GM18868 (cell line): ENCODE measurements at regions not wholly inside any gene's neighbourhood (a gene's known extent, or its start where the extent isn't known, plus 50 kb on each side); places are given as distances from the start of the nearest gene placed in this dataset.
"Not testable (repeated sequence)": the region's sequence is repeated elsewhere in the genome, so short reads cannot be mapped to it uniquely, and the experiment has no call there.

Experiments
- ATAC-seq: cut with Tn5 transposase; IDR thresholded peaks from one replicate; pipeline ENCODE4 v1.9.1; 2021; ENCODE audit warnings: mild to moderate bottlenecking, moderate library complexity; ENCODE audit not compliant: unreplicated experiment

DNA sequence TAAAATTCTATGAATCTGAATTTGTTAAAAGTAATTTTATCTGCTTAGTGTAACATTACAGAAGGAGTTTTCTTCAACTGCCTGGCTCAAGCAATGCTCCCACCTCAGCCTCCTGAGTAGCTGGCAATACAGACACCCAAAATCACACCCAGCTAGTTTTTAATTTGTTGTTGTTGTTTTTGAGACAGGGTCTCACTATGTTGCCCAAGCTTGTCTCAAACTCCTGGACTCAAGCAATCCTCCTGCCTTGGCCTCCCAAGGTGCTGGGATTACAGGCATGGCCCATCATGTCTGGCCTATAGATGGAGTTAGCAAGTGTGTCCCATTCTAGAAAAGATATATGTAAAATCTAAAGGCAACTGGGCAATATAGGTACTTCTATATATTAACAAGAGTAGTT is 1580.4 kb upstream of the PRR20A start:
- no peak for ATAC-seq

DNA sequence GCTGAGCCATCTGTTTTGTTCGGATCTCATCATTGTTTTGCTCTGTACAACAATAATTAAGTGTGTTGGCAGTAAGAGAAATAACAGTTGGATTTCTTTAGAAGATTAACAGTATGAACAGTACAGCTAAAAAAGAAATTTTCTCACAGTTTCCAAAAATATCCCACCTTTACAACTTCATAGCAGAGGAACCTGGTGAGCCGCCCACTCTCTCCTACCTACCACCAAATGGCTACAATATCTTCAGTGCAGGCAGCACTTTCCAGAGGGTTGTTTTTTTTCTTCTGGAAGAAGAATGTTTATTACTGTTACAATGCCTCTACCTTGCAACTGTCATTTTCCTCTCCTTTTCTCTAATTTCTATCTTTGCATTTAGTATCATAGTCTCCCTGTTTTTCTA is 1577.5 kb upstream of the PRR20A start:
- ATAC-seq: no peak

DNA sequence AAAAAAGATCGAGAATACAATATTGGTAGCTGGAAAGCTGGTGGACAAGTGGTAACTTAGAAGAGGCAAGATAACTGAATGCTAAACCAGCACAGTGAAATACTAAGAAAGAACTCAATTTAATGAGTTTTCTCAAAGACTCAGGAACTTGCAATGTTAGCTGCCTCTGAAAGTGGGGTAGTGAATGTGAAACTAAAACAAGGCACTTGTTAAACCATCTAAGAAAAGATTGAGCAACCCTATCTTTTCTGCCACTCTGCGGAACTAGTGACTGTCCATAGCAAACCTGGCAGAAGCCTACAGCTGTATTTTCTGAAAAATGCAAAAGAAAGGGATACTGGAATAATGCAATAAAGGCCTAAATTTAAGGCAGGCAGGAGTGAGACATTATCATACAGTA is 1574.4 kb upstream of the PRR20A start:
- no peak for ATAC-seq

GRCh38 chr13:55566779-55567178 is 1573.9 kb upstream of the PRR20A start:
- ATAC-seq: no peak

- ATAC-seq: no peak
Measured at GRCh38 chr13:55567721-55568625, 1572.7 kb upstream of the PRR20A start.

- ATAC-seq: no peak
Measured at GRCh38 chr13:55569082-55569481, 1571.6 kb upstream of the PRR20A start.

GRCh38 chr13:55569514-55569913 is 1571.2 kb upstream of the PRR20A start:
- ATAC-seq: no peak

DNA sequence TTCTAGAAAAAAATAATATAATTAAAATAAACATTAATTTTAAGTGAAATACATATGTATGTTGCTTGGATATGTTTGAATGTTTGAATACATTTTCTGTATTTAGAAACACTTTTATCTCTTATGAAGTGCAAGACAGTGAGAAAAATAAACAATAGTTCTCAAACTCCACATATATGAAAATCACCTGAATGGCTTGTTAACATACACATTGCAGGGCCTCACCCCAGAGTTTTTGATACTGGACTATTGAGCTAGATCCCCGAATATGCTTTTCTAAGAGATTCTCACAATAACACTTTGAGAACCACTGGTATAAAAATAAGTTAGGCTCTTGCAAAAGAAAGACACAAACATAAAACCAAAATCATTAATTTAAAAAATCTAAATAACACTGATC is 1570.3 kb upstream of the PRR20A start:
- no peak for ATAC-seq

DNA sequence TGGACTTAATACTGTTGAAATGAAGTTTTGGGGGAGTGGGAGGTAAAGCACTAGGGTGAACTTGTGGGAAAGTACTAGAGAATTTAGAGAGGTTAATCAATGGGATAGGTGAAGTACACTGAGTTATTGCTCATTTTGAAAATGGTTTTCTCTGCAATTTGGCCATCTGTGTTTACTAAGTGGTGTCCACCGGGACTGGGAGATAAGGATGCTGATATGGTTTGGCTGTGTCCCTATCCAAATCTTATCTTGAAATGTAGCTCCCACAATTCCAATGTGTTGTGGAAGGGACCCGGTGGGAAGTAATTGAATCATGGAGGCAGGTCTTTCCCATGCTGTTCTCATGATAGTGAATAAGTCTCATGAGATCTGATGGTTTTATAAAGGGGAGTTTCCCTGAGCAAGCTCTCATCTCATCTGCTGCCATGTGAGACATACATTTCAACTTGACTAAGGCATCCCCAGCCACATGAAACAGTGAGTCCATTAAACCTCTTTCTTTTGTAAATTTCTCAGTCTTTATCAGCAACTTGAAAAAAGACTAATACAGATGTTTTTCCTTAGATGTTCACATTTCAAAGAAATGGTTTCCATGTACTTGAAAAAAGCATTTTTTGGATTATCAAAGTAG is 1569.4 kb upstream of the PRR20A start:
- ATAC-seq: no peak

DNA sequence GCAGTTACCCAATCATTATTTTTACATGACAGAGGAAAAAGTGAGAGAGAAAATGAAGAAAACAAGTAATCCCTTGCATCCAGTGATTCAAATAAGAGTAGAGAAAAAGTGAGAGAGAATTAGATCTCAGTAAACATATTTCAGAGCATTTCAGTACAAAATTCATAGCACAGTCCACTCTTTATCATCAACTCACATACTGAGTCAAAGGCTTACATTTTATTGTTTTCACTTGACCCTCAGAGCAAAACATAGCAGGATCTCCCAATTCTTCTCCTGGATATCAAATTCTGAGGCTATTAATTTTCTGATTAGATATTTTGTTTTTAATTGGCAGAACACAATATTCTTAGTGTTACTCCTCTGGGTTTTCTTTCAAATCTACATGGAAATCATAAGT is 1568.3 kb upstream of the PRR20A start:
- ATAC-seq: no peak

DNA sequence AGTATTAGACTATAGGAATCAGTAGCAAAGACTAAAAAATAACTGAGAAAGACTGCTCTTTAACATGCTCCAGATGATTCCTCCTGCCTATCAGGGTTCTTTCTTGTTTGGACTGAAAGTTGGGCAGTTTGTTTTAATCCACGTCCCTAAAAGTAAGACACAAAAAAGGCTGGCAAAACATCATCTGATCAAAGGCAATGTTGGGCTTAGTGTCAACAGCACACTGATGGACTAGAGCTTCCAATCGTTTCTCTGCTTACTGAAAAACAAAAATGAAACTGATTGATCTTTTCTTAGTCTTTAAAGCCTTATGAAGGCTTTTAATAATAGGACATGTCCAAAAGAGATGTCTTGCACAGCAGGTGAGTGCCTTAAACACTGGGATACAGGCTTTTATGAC is 1567.9 kb upstream of the PRR20A start:
- no peak for ATAC-seq

DNA sequence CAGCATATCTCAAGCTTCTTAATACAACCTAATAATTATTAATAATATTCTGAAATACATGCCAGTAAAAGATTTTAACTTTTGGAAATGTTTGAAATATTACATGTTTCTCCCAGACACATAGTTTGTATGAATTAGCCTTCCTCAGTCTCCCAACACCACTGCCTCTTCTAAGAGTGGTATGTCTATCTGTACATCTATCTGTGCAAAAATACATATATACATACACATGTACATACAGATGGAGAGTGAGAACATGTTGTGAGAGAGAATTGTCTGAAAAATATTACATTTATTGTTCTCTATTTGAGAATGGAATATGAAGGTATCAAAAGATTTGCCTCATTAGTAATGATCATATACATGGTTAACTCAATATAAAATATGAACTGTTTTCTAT is 1567.2 kb upstream of the PRR20A start:
- no peak for ATAC-seq

DNA sequence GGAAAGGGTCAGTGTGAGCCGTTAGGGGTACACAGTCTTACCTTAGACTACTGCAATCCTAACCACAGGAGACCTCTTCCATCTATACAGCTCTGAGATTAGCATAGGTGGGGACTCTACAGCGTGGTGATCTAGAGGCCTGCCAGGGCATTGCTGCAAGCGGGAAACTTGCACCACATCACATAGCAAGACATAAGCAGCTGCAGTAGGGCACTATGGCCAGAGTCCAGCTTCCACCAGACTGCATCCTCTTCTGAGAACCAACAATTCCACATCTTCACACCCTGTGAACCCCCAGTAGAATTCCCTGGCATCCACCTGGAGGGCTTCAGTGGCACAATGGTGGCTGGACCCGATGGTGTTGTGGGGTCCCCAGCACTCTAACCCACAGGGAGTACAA is 1564.3 kb upstream of the PRR20A start:
- ATAC-seq: no peak

GRCh38 chr13:55577082-55577846 is 1563.5 kb upstream of the PRR20A start:
- ATAC-seq: no peak

DNA sequence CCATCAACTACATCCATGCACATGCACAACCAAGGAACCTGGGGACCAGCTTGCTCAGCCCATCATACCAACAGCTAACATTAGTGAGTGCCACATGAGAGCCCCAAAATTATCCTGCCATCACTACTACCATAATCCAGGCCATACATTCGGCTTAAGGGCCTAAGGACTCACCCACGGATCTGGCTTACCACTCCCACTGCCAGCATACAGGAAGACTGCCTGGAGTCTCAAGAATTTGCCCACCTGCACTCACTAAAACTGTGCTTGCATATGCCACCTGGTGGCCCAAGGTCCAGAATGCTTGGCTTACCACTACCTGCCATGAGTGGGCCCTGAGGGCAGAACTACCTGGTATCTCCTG is 1562.9 kb upstream of the PRR20A start:
- no peak for ATAC-seq

GRCh38 chr13:55582294-55582693 is 1558.4 kb upstream of the PRR20A start:
- not testable (repeated sequence) for ATAC-seq

- no peak for ATAC-seq
Measured at GRCh38 chr13:55583953-55584593, 1556.6 kb upstream of the PRR20A start.

DNA sequence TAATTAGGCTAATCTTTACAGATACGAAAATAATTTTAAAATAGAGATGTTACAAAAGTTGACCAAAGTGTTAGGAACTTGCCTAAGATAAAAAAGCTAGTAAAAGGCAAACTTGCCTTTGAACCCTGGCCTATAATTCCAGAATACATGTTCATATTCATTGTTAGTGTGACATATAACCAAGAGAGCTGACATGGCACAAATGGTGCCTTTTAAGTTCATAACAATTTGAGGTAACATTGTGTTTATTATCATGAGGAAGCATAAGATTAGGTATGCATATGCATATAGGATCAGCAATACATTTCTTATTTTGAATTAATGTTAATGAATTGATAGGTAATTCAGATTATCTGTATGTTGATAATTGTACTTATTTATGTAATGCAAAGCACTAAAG is 1537.9 kb upstream of the PRR20A start:
- ATAC-seq: no peak

DNA sequence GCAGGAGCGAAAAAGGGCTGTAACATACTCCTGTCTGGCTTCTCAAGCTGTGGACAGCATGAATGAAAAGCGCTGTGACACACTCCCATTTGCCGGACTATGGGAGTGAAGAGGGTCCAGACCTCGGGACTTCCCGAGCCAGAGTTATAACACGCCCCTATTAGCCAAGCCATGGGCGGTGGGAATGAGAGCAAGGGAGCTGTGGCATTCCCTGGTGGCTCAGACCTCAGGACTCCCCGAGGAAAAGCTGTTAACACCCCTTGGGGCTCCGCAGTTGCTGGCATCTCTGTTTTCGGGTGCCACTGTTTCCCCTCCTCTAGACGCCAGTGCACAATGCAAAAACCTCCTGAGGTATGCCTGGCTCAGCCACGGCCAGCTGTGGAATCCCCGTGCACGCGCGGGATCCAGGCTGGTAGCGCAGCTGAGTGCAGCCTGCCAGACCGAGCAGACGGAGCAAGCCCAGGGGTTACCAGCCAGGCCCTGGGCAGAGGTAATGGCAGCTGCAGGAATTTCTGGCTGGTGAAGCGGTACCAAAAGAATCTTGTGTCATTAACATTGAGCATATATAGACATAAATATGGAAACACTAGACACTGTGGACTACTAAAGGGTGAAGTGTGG is 1534.6 kb upstream of the PRR20A start:
- ATAC-seq: no peak

DNA sequence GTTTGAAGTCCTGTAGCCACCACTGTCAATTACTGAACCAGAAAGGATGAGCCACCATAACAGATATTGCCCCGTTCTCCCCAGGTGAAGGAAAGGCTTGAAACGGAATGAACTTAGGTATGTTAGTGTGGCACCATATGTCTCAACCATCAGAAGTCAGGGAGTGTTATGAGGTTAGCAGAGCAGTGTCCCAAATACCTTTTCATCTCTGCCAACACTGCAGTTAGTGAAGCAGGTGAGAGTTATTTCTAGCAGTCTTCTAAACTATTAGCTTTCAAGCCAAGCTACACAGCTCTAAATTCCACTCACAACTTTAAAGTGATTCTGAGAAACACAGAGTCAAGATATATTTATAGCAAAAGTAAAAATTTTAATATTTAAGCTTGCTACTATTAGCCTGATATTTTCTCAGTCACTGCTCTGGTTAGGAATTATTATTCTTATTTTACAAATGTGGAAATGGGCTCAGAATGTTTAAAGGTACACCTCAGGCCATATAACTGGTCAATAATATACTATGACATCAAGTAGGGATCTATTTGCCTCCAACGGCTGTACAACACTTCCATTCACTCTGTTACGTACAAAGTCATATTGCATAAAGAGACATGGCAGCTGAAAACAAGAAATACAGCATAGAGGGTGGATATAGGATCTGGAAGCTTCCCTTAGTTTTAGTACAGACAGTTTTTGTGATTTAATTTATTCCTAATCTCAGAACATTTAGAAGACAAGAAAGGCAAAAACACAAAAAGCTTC is 1527.1 kb upstream of the PRR20A start:
- ATAC-seq: no peak
